MCF 10A (cell line): ENCODE measurements at regions not wholly inside any gene's neighbourhood (a gene's known extent, or its start where the extent isn't known, plus 50 kb on each side); places are given as distances from the start of the nearest gene placed in this dataset.

Source experiments
- BruUV-seq: library from RNA; stranded (reverse); fragments of 400-500 nt; replicated peaks from 2 replicates; lab custom pipeline; 2021; lab: Mats Ljungman, UMichigan
- CTCF ChIA-PET: fragments of 300-600 bp; sonication (Branson Sonifier 250); formaldehyde crosslinking; extraction: SDS; loops from one replicate; lab custom pipeline; 2021; ENCODE audit warnings: antibody characterized with exemption, inconsistent platforms; lab: Yijun Ruan, JAX
- POLR2A ChIA-PET: fragments of 300-600, 350-650 bp; sonication (Branson Sonifier 250); formaldehyde crosslinking; extraction: SDS; loops from one replicate; lab custom pipeline; 2020; ENCODE audit warnings: antibody characterized with exemption, inconsistent platforms; lab: Yijun Ruan, JAX
- DNase-seq: peaks from one replicate; pipeline ENCODE4 v3.0.0-alpha.2; 2018; ENCODE audit not compliant: unreplicated experiment
- H3K27ac Mint-ChIP-seq: one replicate; pipeline ENCODE4 v1.8.0; 2022; ENCODE audit warnings: mild to moderate bottlenecking, low read depth, mixed read lengths; ENCODE audit not compliant: unreplicated experiment
- H3K27me3 Mint-ChIP-seq: one replicate; pipeline ENCODE4 v1.8.0; 2022; ENCODE audit warnings: mixed read lengths; ENCODE audit not compliant: insufficient read depth, unreplicated experiment
- H3K36me3 Mint-ChIP-seq: one replicate; pipeline ENCODE4 v1.8.0; 2022; ENCODE audit warnings: mild to moderate bottlenecking, moderate library complexity, mixed read lengths; ENCODE audit not compliant: insufficient read depth, unreplicated experiment
- H3K4me1 Mint-ChIP-seq: one replicate; pipeline ENCODE4 v1.8.0; 2022; ENCODE audit warnings: mixed read lengths; ENCODE audit not compliant: insufficient read depth, unreplicated experiment
- H3K4me3 Mint-ChIP-seq: one replicate; pipeline ENCODE4 v1.8.0; 2022; ENCODE audit warnings: mild to moderate bottlenecking, moderate library complexity, mixed read lengths; ENCODE audit not compliant: unreplicated experiment
- H3K9me3 Mint-ChIP-seq: one replicate; pipeline ENCODE4 v1.8.0; 2022; ENCODE audit warnings: mixed read lengths; ENCODE audit not compliant: unreplicated experiment
- intact Hi-C: fragments of 100-400 bp; cut with micrococcal nuclease; formaldehyde crosslinking; loops from 2 replicates; pipeline ENCODE4 v1.14.1; 2022
- TF ChIP-seq, protein P1 (sequence below): fragments of 200-600 bp; IDR thresholded peaks from one replicate; pipeline ENCODE4 v1.8.0; 2022; ENCODE audit warnings: antibody characterized with exemption, mild to moderate bottlenecking; ENCODE audit not compliant: unreplicated experiment

DNA sequence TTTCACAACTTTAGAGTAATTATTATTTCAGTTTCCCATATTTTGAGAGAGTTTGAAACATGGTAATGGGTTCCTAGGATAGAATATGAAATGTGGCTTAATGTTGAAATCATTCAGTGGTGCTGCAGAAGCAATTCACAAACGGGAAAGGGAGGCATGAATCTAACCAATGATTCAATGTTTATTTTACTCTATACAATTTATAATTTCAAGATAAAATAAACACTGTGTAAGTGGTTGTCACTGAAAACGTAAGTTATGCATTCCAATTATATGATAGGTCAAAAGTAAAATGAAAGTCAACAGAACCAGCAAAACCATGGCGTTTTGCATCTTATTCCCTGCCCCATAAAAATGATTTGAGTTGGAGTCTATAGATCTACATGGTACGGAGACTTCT is 1207.1 kb upstream of the CDH18 start:
- Mint-ChIP-seq H3K4me1 (no peaks in the 10 kb centered on the region), H3K9me3 (no peaks in the 10 kb centered on the region), H3K36me3 (no peaks in the 10 kb centered on the region), H3K4me3 (no peak overlapping the region), H3K27ac (no peak overlapping the region), H3K27me3 (no peaks in the 10 kb centered on the region)
- CTCF ChIA-PET: no interaction called here
- intact Hi-C loops: no loop called here
- TF ChIP-seq, protein P1, sequence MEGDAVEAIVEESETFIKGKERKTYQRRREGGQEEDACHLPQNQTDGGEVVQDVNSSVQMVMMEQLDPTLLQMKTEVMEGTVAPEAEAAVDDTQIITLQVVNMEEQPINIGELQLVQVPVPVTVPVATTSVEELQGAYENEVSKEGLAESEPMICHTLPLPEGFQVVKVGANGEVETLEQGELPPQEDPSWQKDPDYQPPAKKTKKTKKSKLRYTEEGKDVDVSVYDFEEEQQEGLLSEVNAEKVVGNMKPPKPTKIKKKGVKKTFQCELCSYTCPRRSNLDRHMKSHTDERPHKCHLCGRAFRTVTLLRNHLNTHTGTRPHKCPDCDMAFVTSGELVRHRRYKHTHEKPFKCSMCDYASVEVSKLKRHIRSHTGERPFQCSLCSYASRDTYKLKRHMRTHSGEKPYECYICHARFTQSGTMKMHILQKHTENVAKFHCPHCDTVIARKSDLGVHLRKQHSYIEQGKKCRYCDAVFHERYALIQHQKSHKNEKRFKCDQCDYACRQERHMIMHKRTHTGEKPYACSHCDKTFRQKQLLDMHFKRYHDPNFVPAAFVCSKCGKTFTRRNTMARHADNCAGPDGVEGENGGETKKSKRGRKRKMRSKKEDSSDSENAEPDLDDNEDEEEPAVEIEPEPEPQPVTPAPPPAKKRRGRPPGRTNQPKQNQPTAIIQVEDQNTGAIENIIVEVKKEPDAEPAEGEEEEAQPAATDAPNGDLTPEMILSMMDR: no peak
- no TSS peak for BruUV-seq
- POLR2A ChIA-PET: no interaction called here
- DNase-seq: no peak

DNA sequence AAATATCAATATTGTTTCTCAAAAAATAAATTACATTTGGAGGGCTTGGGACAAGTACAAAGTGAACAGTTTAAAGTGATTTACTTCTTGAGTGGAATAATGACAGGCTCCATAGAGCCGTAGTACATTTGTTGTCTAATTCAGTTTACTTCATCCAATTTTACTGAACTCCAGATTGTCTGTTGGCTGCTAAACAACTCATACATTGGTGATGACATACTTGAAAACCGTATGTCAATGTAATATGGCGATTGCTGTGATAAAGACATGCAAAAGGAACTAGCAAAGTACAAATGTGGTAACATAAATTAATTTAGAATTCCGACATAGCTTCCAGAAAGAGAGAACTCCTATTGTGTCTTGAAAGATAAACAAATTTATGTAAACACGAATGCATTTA is 1197.5 kb upstream of the CDH18 start:
- Mint-ChIP-seq H3K27ac (no peak overlapping the region), H3K9me3 (no peaks in the 10 kb centered on the region), H3K4me1 (no peaks in the 10 kb centered on the region), H3K36me3 (no peaks in the 10 kb centered on the region), H3K27me3 (no peaks in the 10 kb centered on the region), H3K4me3 (no peak overlapping the region)
- intact Hi-C loops: no loop called here
- ChIA-PET CTCF (interaction anchor here (0.6 kb wide), 1 partner anchor 56 kb away, joined by 4 read pairs; no protein-coding TSS in a partner anchor), POLR2A (interaction anchor here (1.3 kb wide), 1 partner anchor 52 kb away, joined by 3 read pairs; no protein-coding TSS in a partner anchor)
- TF ChIP-seq, protein P1: no peak
- no TSS peak for BruUV-seq
- no peak for DNase-seq

GRCh38 chr5:21184581-21184980 is 1196.6 kb upstream of the CDH18 start:
- CTCF ChIA-PET: interaction anchor here (0.6 kb wide), 1 partner anchor 55 kb away, joined by 4 read pairs; no protein-coding TSS in a partner anchor

DNA sequence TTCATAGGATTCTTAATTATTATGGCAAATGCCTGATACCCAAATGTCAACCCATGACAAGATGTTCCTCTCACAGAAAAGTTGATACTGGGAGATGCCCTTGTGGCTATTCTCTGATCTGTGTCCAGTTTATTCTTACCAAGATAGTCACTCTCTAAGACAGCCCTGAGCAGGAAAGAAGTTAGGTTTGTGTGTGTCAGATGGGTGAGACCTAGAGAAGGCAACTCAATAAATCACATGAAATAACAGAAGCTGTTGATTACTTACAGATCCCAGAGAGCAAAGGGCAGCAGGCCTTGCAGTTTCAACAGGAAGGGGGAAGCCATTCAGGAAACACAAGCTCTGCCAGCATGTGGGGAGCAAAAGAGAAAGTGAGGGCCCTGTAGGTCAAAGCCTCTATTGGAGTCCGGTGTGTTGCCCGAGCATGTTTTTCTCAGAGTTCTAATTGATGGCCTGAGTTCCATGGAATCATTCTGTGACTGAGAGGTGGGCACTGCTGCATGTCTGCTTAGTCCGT is 1193.7 kb upstream of the CDH18 start:
- no peak for DNase-seq
- Mint-ChIP-seq H3K4me1 (no peaks in the 10 kb centered on the region), H3K27me3 (no peaks in the 10 kb centered on the region), H3K9me3 (no peaks in the 10 kb centered on the region), H3K36me3 (no peaks in the 10 kb centered on the region), H3K27ac (no peak overlapping the region), H3K4me3 (no peak overlapping the region)
- intact Hi-C loops: no loop called here
- CTCF ChIA-PET: no interaction called here
- TF ChIP-seq, protein P1: no peak
- BruUV-seq: no TSS peak
- POLR2A ChIA-PET: no interaction called here

More at GRCh38 chr5:21184581-21184980, 1196.6 kb upstream of the CDH18 start:
- POLR2A ChIA-PET: interaction anchor here (0.5 to 1.3 kb wide), 2 partner anchors 53 to 207 kb away, joined by 3 read pairs; no protein-coding TSS in a partner anchor
- no peaks in the 10 kb centered on the region for H3K9me3 Mint-ChIP-seq
- TF ChIP-seq, protein P1: no peak
- no peaks in the 10 kb centered on the region for H3K27me3 Mint-ChIP-seq
- no peak for DNase-seq
- no peaks in the 10 kb centered on the region for H3K4me1 Mint-ChIP-seq
- intact Hi-C loops: no loop called here
- no peak overlapping the region for H3K4me3 Mint-ChIP-seq
- H3K27ac Mint-ChIP-seq: no peak overlapping the region
- H3K36me3 Mint-ChIP-seq: no peaks in the 10 kb centered on the region
- BruUV-seq: no TSS peak
